ENCODE measurements at regions not wholly inside any gene's neighbourhood (a gene's known extent, or its start where the extent isn't known, plus 50 kb on each side); places are given as distances from the start of the nearest gene placed in this dataset.

- Histone ChIP-seq H3K36me3 (replicated peaks in 1 of 2; ENCODE audit: control insufficient read depth in 1 of 2, insufficient read depth in 2 of 2, low read length in 1 of 2) (no peaks in the 10 kb centered on the region), H4K20me1 (ENCODE audit: insufficient read depth) (no peaks in the 10 kb centered on the region), H3K79me2 (ENCODE audit: insufficient read depth) (no peaks in the 10 kb centered on the region), H3K4me2 (no peak overlapping the region), H3K9me2 (no peaks in the 10 kb centered on the region), H2AFZ (ENCODE audit: low read depth) (no peak overlapping the region), H3K27me3 (ENCODE audit: insufficient read depth) (no peaks in the 10 kb centered on the region), H3K9ac (no peak overlapping the region), H3K4me1 (ENCODE audit: control insufficient read depth in 1 of 2, insufficient read depth in 2 of 2, low read depth in 1 of 2, low read length in 1 of 2) (no peaks in the 10 kb centered on the region), H3K27ac (ENCODE audit: low read depth in 2 of 2, low read length in 1 of 2) (no peak overlapping the region), H3F3A (replicated peaks; ENCODE audit: insufficient read depth) (no peaks in the 10 kb centered on the region), H3K9me3 (no peaks in the 10 kb centered on the region), H3K4me3 (ENCODE audit: low read depth in 2 of 2, low read length in 1 of 2) (no peak overlapping the region)
- ChIA-PET POLR2A (no interaction called here), CTCF (interaction anchor here (1.0 to 2.7 kb wide), 2 partner anchors 11 to 13 kb away, joined by 3 to 13 read pairs; no protein-coding TSS in a partner anchor)
- WGBS (ENCODE audit: low lambda C conversion rate), result 33% methylated on average over 4 of the region's 4 CpGs
- DNase-seq, result no peak
- TF ChIP-seq CTCF (IDR thresholded peaks at IDR 0.05) (no peak), TAF1 (IDR thresholded peaks at IDR 0.05; ENCODE audit: borderline replicate concordance, low read depth, low read length) (no peak), RXRA (IDR thresholded peaks at IDR 0.05; ENCODE audit: borderline replicate concordance, low read depth) (no peak), GABPA (IDR thresholded peaks at IDR 0.05; ENCODE audit: low read depth) (no peak), EZH2phosphoT487 (IDR thresholded peaks at IDR 0.05; ENCODE audit: borderline replicate concordance, low read depth) (no peak), GATA2 (CRISPR knock-in tag; IDR thresholded peaks at IDR 0.05) (no peak), SIN3A (IDR thresholded peaks at IDR 0.05; ENCODE audit: borderline replicate concordance, low read depth, low read length) (no peak), MXI1 (IDR thresholded peaks at IDR 0.05; ENCODE audit: low read depth, low read length) (no peak), NFIC (IDR thresholded peaks at IDR 0.05; ENCODE audit: borderline replicate concordance) (no peak), SMC3 (IDR thresholded peaks at IDR 0.05; ENCODE audit: low read depth, low read length) (no peak), EP300 (IDR thresholded peaks at IDR 0.05; ENCODE audit: borderline replicate concordance in 1 of 2, low read depth in 1 of 2, low read length in 1 of 2) (no peak), IRF3 (IDR thresholded peaks at IDR 0.05; ENCODE audit: low read depth, low read length) (no peak), YY1 (IDR thresholded peaks at IDR 0.05; ENCODE audit: low read depth) (no peak), JUND (IDR thresholded peaks at IDR 0.05) (no peak), USF1 (IDR thresholded peaks at IDR 0.05; ENCODE audit: borderline replicate concordance, low read depth) (no peak), RAD21 (IDR thresholded peaks at IDR 0.05; ENCODE audit: low read length) (no peak), FOXM1 (IDR thresholded peaks at IDR 0.05; ENCODE audit: low read depth) (no peak), ZBTB33 (IDR thresholded peaks at IDR 0.05; ENCODE audit: borderline replicate concordance, low read depth) (no peak), FOXJ3 (CRISPR knock-in tag; IDR thresholded peaks at IDR 0.05) (no peak)
Measured at GRCh38 chr1:172756024-172756423, 97.1 kb downstream of the FASLG start.

All from SK-N-SH (cell line).